A549 (cell line): ENCODE measurements at regions not wholly inside any gene's neighbourhood (a gene's known extent, or its start where the extent isn't known, plus 50 kb on each side); places are given as distances from the start of the nearest gene placed in this dataset.

Experiments used
- ATAC-seq, 2 experiments: fragments of 200-7000 bp in 1 of 2; fragments of >200 bp in 1 of 2; cut with Nextera tagmentation in 1 of 2; cut with Tn5 transposase in 1 of 2; 3 replicates each; pipeline versions ENCODE4 v1.8.0 to v1.9.1; 2018 to 2020; ENCODE audit warnings: mild to moderate bottlenecking in 1 of 2, moderate library complexity in 1 of 2
- CTCF ChIA-PET: fragments of 300-600 bp; sonication (Branson Sonifier 250); formaldehyde crosslinking; extraction: SDS; loops from one replicate; lab custom pipeline; 2021; ENCODE audit warnings: antibody characterized with exemption, inconsistent platforms; lab: Yijun Ruan, JAX
- POLR2A ChIA-PET: fragments of 350-600 bp; formaldehyde crosslinking; extraction: SDS; loops from one replicate; lab custom pipeline; 2021; ENCODE audit warnings: antibody characterized with exemption, inconsistent platforms; lab: Yijun Ruan, JAX
- DNase-seq, 2 experiments: peaks; one replicate each; pipeline versions ENCODE4 v3.0.0 to v3.0.0-alpha.2; 2011 to 2016; ENCODE audit warnings: low read depth in 1 of 2, low spot score in 1 of 2
- FAIRE-seq: peaks from 2 replicates; lab custom pipeline; 2011; peaks lifted over from hg19 to GRCh38; lab: Jason Lieb, UNC
- H3K27ac ChIP-seq, 2 experiments: fragments of >200 bp; sonication (Bioruptor Twin); formaldehyde crosslinking; 3 replicates each; pipeline ENCODE4 v1.5.1; 2016 to 2017
- H3K4me1 ChIP-seq: fragments of >200 bp; sonication (Bioruptor Twin); formaldehyde crosslinking; 3 replicates; pipeline ENCODE4 v1.6.1; 2016
- H3K4me2 ChIP-seq: fragments of >200 bp; sonication (Bioruptor Twin); formaldehyde crosslinking; 3 replicates; pipeline ENCODE4 v1.6.1; 2016
- H3K4me3 ChIP-seq: fragments of >200 bp; sonication (Bioruptor Twin); formaldehyde crosslinking; 3 replicates; pipeline ENCODE4 v1.5.1; 2016
- H3K9me3 ChIP-seq: fragments of >200 bp; sonication (Bioruptor Twin); formaldehyde crosslinking; 3 replicates; pipeline ENCODE4 v1.6.1; 2016
- BHLHE40 ChIP-seq: IDR thresholded peaks from 2 replicates; pipeline ENCODE4 v1.6.1; 2012; ENCODE audit warnings: low read depth, low read length, inconsistent platforms
- CBX2 ChIP-seq: fragments of 200-600 bp; sonication (generic); IDR thresholded peaks from 2 replicates; pipeline ENCODE4 v1.6.1; 2016; ENCODE audit warnings: low read depth, mild to moderate bottlenecking, borderline replicate concordance
- CEBPB ChIP-seq, 2 experiments: fragments of >200 bp in 1 of 2; sonication (Bioruptor Twin) in 1 of 2; formaldehyde crosslinking in 1 of 2; IDR thresholded peaks; 2 replicates each; pipeline ENCODE4 v1.6.1; 2012 to 2016
- CHD4 ChIP-seq: fragments of 200-600 bp; sonication (generic); IDR thresholded peaks from 2 replicates; pipeline ENCODE4 v1.6.1; 2016; ENCODE audit warnings: antibody characterized with exemption, mild to moderate bottlenecking, borderline replicate concordance
- EHF ChIP-seq: fragments of 250-450 bp; sonication (Bioruptor Pico); IDR thresholded peaks from 2 replicates; pipeline ENCODE4 v1.5.0; 2020; ENCODE audit warnings: mild to moderate bottlenecking
- ESRRA ChIP-seq: fragments of 150-350 bp; IDR thresholded peaks from 2 replicates; pipeline ENCODE4 v1.6.1; 2014; ENCODE audit warnings: mild to moderate bottlenecking, low read length, borderline replicate concordance
- FOSL2 ChIP-seq, 2 experiments: fragments of 450-650 bp in 1 of 2; fragments of >200 bp in 1 of 2; sonication (Bioruptor Twin) in 1 of 2; formaldehyde crosslinking; IDR thresholded peaks; 2 replicates each; pipeline versions ENCODE4 v1.5.0 to v1.6.1; 2016 to 2020; ENCODE audit warnings: mild to moderate bottlenecking in 1 of 2, moderate library complexity in 1 of 2
- HOXA7 ChIP-seq: fragments of 250-450 bp; sonication (Bioruptor Pico); IDR thresholded peaks from 2 replicates; pipeline ENCODE4 v1.5.0; 2020; ENCODE audit warnings: mild to moderate bottlenecking, moderate library complexity
- HOXB13 ChIP-seq: fragments of 250-450 bp; sonication (Bioruptor Pico); IDR thresholded peaks from 2 replicates; pipeline ENCODE4 v1.5.0; 2020; ENCODE audit warnings: low read depth, mild to moderate bottlenecking, moderate library complexity
- JUN ChIP-seq, 2 experiments: fragments of >200 bp; sonication (Bioruptor Twin); formaldehyde crosslinking; IDR thresholded peaks; 2 replicates in 1 of 2; 3 replicates in 1 of 2; pipeline ENCODE4 v1.6.1; 2016 to 2017
- MAFK ChIP-seq: fragments of 450-650 bp; IDR thresholded peaks from 2 replicates; pipeline ENCODE4 v1.6.1; 2014; ENCODE audit not compliant: partially characterized antibody
- MAZ ChIP-seq: fragments of 150-350 bp; IDR thresholded peaks from 2 replicates; pipeline ENCODE4 v1.6.1; 2014; ENCODE audit warnings: antibody characterized with exemption, low read depth, low read length, borderline replicate concordance
- MYC ChIP-seq: IDR thresholded peaks from 2 replicates; pipeline ENCODE4 v1.6.1; 2012; ENCODE audit warnings: mild to moderate bottlenecking, inconsistent platforms, low read length, improper control_type of control experiment, borderline replicate concordance
- NPAS2 ChIP-seq: fragments of 250-450 bp; sonication (Bioruptor Pico); IDR thresholded peaks from 2 replicates; pipeline ENCODE4 v1.8.0; 2022; ENCODE audit warnings: mild to moderate bottlenecking, moderate library complexity, borderline replicate concordance
- PHF8 ChIP-seq: fragments of 200-600 bp; sonication (generic); IDR thresholded peaks from 2 replicates; pipeline ENCODE4 v1.6.1; 2016; ENCODE audit warnings: low read depth, mild to moderate bottlenecking, antibody characterized with exemption, moderate library complexity, borderline replicate concordance
- POLR2A ChIP-seq: IDR thresholded peaks from 2 replicates; pipeline ENCODE4 v1.6.1; 2012; ENCODE audit warnings: mild to moderate bottlenecking, low read length
- POLR2AphosphoS2 ChIP-seq: conservative IDR thresholded peaks from 2 replicates; pipeline ENCODE4 v1.6.1; 2012; ENCODE audit warnings: low read length, improper control_type of control experiment, inconsistent platforms
- ZFP36 ChIP-seq: fragments of 450-650 bp; IDR thresholded peaks from 2 replicates; pipeline ENCODE4 v1.6.1; 2014; ENCODE audit warnings: borderline replicate concordance; ENCODE audit not compliant: partially characterized antibody
- WGBS: methylation state at CpG from one replicate; pipeline ENCODE4 v1.1.6; 2017; ENCODE audit errors: missing lambda C conversion rate; 5-methylcytosine and 5-hydroxymethylcytosine counted together
- TF ChIP-seq, protein P1 (sequence below): fragments of 200-600 bp; sonication (generic); IDR thresholded peaks from 2 replicates; pipeline ENCODE4 v1.6.1; 2016; ENCODE audit warnings: antibody characterized with exemption, mild to moderate bottlenecking, moderate library complexity
- TF ChIP-seq, protein P2 (sequence below): fragments of 250-450 bp; sonication (Bioruptor Pico); IDR thresholded peaks from 2 replicates; pipeline ENCODE4 v1.5.0; 2020; ENCODE audit warnings: low read depth, mild to moderate bottlenecking, moderate library complexity
- TF ChIP-seq, protein P3 (sequence below): IDR thresholded peaks from 2 replicates; pipeline ENCODE4 v1.6.1; 2012; ENCODE audit warnings: low read depth, borderline replicate concordance

DNA sequence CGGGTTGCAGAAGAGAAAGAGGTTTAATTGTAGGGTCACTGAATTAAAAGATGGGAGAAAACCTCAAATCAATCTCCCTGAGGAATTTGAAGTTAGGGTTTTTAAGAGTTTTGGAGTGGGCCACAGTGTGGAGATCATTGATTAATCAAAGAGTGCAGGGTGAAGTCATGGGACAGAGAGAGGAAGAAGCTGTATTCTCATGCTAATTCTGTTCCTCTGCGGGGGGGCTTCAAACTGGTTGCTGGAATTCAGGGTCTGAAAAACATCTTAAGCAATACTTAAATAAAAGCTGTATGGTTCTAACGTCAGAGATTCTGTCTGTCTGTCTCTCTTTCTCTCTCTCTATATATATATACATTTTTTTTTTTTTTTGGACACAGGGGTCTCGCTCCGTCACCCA, 169.8 kb upstream of the SPATS2L start:
- POLR2A ChIA-PET, result no interaction called here
- Histone ChIP-seq H3K27ac (no peak overlapping the region), H3K4me1 (no peaks in the 10 kb centered on the region), H3K4me3 (no peak overlapping the region), H3K4me2 (no peak overlapping the region), H3K9me3 (no peaks in the 10 kb centered on the region)
- FAIRE-seq (no peak), DNase-seq (no peak), ATAC-seq (no peak)
- TF ChIP-seq, protein P1, sequence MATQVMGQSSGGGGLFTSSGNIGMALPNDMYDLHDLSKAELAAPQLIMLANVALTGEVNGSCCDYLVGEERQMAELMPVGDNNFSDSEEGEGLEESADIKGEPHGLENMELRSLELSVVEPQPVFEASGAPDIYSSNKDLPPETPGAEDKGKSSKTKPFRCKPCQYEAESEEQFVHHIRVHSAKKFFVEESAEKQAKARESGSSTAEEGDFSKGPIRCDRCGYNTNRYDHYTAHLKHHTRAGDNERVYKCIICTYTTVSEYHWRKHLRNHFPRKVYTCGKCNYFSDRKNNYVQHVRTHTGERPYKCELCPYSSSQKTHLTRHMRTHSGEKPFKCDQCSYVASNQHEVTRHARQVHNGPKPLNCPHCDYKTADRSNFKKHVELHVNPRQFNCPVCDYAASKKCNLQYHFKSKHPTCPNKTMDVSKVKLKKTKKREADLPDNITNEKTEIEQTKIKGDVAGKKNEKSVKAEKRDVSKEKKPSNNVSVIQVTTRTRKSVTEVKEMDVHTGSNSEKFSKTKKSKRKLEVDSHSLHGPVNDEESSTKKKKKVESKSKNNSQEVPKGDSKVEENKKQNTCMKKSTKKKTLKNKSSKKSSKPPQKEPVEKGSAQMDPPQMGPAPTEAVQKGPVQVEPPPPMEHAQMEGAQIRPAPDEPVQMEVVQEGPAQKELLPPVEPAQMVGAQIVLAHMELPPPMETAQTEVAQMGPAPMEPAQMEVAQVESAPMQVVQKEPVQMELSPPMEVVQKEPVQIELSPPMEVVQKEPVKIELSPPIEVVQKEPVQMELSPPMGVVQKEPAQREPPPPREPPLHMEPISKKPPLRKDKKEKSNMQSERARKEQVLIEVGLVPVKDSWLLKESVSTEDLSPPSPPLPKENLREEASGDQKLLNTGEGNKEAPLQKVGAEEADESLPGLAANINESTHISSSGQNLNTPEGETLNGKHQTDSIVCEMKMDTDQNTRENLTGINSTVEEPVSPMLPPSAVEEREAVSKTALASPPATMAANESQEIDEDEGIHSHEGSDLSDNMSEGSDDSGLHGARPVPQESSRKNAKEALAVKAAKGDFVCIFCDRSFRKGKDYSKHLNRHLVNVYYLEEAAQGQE, result no peak
- TF ChIP-seq HOXA7, result no peak
- no peak for TF ChIP-seq MAZ
- TF ChIP-seq CEBPB (IDR thresholded peaks at IDR 0.05), result no peak
- TF ChIP-seq JUN (IDR thresholded peaks at IDR 0.05), result no peak
- TF ChIP-seq POLR2AphosphoS2, result no peak
- no peak for TF ChIP-seq FOSL2 (IDR thresholded peaks at IDR 0.05)
- TF ChIP-seq FOSL2 (CRISPR knock-in tag; IDR thresholded peaks at IDR 0.05), result no peak
- TF ChIP-seq, all 56 proteins: peak for 0
- CTCF ChIA-PET, result interaction anchor here (0.6 to 0.7 kb wide), 2 partner anchors 240 to 485 kb away, joined by 3 read pairs; no protein-coding TSS in a partner anchor
- 73% methylated on average over 5 of the region's 5 CpGs for WGBS

DNA sequence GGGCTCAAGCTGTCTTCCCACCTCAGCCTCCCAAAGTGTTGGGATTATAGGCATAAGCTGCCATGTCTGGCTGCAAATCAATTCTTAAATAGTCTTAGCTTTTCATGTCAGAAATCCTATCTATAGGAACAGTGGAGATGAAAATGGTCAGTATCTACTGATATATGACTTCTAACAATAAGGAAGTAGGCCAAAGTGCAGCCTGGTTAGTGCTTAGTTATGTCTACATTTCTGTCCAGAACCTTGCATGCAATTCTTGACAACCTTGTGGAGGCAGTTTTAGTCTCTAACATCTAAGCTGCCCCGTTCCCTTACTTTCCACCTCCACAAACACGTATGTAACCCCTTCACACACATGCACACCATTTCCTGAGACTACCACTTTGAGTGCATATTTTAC, 169.2 kb upstream of the SPATS2L start:
- ChIA-PET POLR2A (no interaction called here), CTCF (no interaction called here)
- H3K4me2 ChIP-seq, result no peak overlapping the region
- no peaks in the 10 kb centered on the region for H3K4me1 ChIP-seq
- 59% methylated on average over 2 of the region's 2 CpGs for WGBS
- no peak overlapping the region for H3K27ac ChIP-seq
- H3K9me3 ChIP-seq, result no peaks in the 10 kb centered on the region
- DNase-seq, result no peak
- FAIRE-seq, result no peak
- no peak for TF ChIP-seq CHD4
- no peak for TF ChIP-seq NPAS2 (CRISPR knock-in tag)
- TF ChIP-seq EHF (CRISPR knock-in tag), result no peak
- no peak for TF ChIP-seq CBX2
- ATAC-seq, result no peak
- no peak overlapping the region for H3K4me3 ChIP-seq

DNA sequence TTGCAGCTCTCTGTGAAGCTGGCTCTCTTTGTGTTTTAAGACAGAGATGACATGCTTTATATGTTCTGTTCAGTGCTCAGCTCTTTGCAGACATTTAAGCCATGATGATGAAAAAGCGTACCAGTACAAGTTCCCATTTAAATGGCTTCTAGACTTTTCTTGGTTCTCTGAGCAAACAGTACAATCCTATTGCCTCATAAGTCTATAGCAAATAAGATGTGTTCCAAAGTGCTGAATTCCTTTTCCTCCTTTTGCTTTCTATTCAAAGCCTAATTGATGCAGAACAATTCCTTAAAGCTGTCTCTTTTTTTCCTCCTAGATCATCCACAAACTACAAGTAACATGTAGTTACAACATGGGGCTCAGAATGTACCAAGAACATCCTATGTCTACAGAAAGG, 168.8 kb upstream of the SPATS2L start:
- ATAC-seq (no peak), DNase-seq (no peak), FAIRE-seq (no peak)
- no peak overlapping the region for H3K4me2 ChIP-seq
- ChIA-PET POLR2A (no interaction called here), CTCF (no interaction called here)
- 83% methylated on average over 1 of the region's 1 CpG for WGBS
- TF ChIP-seq PHF8 (no peak), ZFP36 (no peak), MAFK (no peak), MAZ (no peak), MYC (no peak), POLR2A (no peak), BHLHE40 (no peak), ESRRA (no peak), HOXB13 (CRISPR knock-in tag) (no peak)
- TF ChIP-seq, protein P2, sequence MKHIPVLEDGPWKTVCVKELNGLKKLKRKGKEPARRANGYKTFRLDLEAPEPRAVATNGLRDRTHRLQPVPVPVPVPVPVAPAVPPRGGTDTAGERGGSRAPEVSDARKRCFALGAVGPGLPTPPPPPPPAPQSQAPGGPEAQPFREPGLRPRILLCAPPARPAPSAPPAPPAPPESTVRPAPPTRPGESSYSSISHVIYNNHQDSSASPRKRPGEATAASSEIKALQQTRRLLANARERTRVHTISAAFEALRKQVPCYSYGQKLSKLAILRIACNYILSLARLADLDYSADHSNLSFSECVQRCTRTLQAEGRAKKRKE (CRISPR knock-in tag), result no peak
- TF ChIP-seq, protein P3, sequence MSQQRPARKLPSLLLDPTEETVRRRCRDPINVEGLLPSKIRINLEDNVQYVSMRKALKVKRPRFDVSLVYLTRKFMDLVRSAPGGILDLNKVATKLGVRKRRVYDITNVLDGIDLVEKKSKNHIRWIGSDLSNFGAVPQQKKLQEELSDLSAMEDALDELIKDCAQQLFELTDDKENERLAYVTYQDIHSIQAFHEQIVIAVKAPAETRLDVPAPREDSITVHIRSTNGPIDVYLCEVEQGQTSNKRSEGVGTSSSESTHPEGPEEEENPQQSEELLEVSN, result no peak
- no peak overlapping the region for H3K27ac ChIP-seq
- no peak overlapping the region for H3K4me3 ChIP-seq
- no peaks in the 10 kb centered on the region for H3K9me3 ChIP-seq
- no peaks in the 10 kb centered on the region for H3K4me1 ChIP-seq
